ENCODE measurements at regions not wholly inside any gene's neighbourhood (a gene's known extent, or its start where the extent isn't known, plus 50 kb on each side); places are given as distances from the start of the nearest gene placed in this dataset.
A peak's percentile ranks its signal among the peaks of the same experiment; 100 is the strongest.
"Not testable (repeated sequence)": the region's sequence is repeated elsewhere in the genome, so short reads cannot be mapped to it uniquely, and the experiment has no call there.

- no CpG with 5 or more reads among the region's 2 CpGs for WGBS (ENCODE audit: insufficient coverage, low coverage, low lambda C conversion rate, missing lambda C conversion rate)
- ATAC-seq (peak in 3 of 4 donors; percentile 20 to 77 (median 61)), DNase-seq (peak in 1 of 3 donors; percentile 37)
- TF ChIP-seq POLR2A (IDR thresholded peaks at IDR 0.05) (no peak), CTCF (IDR thresholded peaks at IDR 0.05) (no peak)
- Histone ChIP-seq H3K27ac (no peak overlapping the region), H3K27me3 (no peaks in the 10 kb centered on the region), H3K4me1 (peaks cover 0 to 4% (median 0%) of the 10 kb centered on the region in 4 donors), H3K4me3 (no peak overlapping the region), H3K36me3 (no peaks in the 10 kb centered on the region), H3K9me3 (no peaks in the 10 kb centered on the region)
- intact Hi-C loops (cut with DNase I), result no loop called here
Measured at GRCh38 chr5:91296674-91297143, 86.4 kb downstream of the ARRDC3 start.

GRCh38 chr5:91296102-91296501 is 87.0 kb downstream of the ARRDC3 start:
- DNase-seq; H3K4me3 ChIP-seq; H3K9me3 ChIP-seq; intact Hi-C loops (cut with DNase I); H3K36me3 ChIP-seq; ATAC-seq; H3K27me3 ChIP-seq; H3K27ac ChIP-seq; H3K4me1 ChIP-seq: not testable (repeated sequence)
- 92% methylated on average over 2 of the region's 9 CpGs for WGBS (ENCODE audit: insufficient coverage, low coverage, low lambda C conversion rate, missing lambda C conversion rate)

DNA sequence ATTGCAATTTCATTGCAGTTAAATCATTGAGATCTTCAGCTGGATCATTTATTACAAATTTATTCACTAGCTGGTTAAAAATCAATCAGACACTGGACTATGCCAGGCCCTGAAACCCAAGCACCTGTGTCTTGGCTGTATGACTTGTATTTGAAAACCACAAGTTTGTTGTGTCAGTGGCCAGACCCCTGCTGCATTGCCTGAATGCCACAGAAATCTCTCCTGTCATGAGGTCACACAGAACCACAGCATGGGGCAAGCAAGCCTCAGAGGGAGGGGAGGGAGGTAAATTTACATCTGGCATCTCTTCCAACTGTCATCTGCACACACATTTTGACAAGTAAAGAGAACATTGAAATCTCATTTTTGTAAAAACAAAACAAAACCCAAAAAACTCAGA is 90.0 kb downstream of the ARRDC3 start:
- Histone ChIP-seq H3K4me1 (no peaks in the 10 kb centered on the region), H3K9me3 (no peaks in the 10 kb centered on the region), H3K27ac (no peak overlapping the region), H3K27me3 (no peaks in the 10 kb centered on the region), H3K4me3 (no peak overlapping the region), H3K36me3 (no peaks in the 10 kb centered on the region)
- no peak for ATAC-seq
- DNase-seq, result no peak
- intact Hi-C loops (cut with DNase I), result no loop called here
- no peak for TF ChIP-seq POLR2A (IDR thresholded peaks at IDR 0.05)
- no peak for TF ChIP-seq CTCF (IDR thresholded peaks at IDR 0.05)

DNA sequence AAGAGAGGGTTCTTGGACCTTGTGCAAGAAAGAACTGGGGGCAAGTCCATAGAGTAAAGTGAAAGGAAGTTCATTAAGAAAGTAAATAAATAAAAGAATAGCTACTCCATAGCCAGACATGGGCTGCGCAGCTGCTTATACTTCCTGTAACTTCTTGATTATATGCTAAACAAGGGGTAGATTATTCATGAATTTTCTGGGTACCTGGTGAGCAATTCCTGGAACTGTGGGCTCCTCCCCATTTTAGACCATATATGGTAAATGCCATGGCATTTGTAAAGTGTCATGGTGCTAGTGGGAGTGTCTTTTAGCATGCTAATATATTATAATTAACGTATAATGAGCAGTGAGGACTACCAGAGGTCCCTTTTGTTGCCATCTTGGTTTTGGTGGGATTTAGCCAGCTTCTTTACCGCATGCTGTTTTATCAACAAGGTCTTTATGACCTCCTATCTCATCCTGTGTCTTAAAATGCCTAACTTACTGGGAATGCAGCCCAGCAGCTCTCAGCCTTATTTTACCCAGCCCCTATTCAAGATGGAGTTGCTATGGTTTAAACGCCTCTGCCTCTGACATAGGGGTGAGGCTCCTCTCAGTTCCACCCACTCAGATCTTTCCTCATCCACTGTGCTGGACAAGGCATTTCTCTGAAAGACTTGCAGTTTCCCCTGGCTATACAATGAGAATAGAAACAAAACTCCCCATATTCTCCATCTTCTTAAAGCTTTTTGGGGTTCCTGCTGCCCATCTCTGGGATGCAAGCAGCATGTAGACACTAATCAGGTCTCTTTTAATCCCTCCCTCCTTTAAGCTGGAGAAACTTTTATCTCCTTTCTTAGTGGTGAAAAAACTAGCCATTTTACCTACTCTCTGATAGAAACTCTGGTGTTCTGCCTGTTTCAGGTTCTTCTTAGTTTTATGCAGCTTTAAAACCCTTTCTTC is 91.2 kb downstream of the ARRDC3 start:
- DNase-seq, result no peak
- Histone ChIP-seq H3K27ac (no peak overlapping the region), H3K27me3 (no peaks in the 10 kb centered on the region), H3K9me3 (no peaks in the 10 kb centered on the region), H3K4me1 (no peaks in the 10 kb centered on the region), H3K4me3 (no peak overlapping the region), H3K36me3 (no peaks in the 10 kb centered on the region)
- no peak for ATAC-seq
- TF ChIP-seq CTCF (IDR thresholded peaks at IDR 0.05) (no peak), POLR2A (IDR thresholded peaks at IDR 0.05) (no peak)
- intact Hi-C loops (cut with DNase I), result no loop called here
- 47% methylated on average over 3 of the region's 4 CpGs for WGBS (ENCODE audit: insufficient coverage, low coverage, low lambda C conversion rate, missing lambda C conversion rate)

DNA sequence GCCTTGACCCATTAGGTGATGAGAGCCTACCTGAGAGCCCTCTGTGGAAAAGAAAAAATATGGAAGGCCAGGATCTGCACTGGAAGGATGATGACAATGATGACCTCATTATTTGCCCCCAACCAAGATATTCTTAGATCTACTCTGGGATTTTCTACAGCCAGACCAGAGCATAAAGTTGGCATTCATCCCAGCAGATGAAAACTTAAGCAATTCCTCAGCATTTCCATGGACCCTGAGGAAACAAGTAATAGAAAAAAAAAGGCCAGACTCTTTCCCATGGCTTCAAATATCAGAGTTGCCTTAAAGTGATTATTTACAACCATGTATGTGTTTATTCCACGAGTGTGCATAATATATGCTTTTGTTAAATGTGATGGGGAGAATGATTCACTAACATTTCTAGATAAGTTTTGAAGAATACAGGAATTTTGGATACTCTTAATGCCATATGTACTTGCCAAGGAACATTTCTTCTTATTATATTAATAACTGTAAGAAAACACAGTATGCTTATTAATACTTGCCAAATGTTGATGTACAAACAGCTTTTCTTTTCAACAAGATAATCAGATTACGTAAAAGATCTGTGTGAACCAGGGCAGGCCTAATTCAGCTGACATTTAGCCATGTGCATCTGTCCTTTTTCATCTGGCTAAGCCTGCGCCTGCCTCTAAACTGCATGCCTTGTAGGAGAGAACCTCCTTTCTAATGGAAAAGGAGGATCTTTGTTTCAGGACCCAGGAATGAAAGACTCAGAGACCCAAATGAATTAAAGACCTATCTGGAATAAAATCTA is 94.8 kb downstream of the ARRDC3 start:
- ATAC-seq (no peak), DNase-seq (no peak)
- H3K27me3 ChIP-seq, result no peaks in the 10 kb centered on the region
- TF ChIP-seq POLR2A (IDR thresholded peaks at IDR 0.05) (no peak), CTCF (IDR thresholded peaks at IDR 0.05) (no peak)
- no peaks in the 10 kb centered on the region for H3K36me3 ChIP-seq
- no peak overlapping the region for H3K27ac ChIP-seq
- intact Hi-C loops (cut with DNase I), result no loop called here
- 54% methylated on average over 3 of the region's 3 CpGs for WGBS (ENCODE audit: insufficient coverage, low coverage, low lambda C conversion rate, missing lambda C conversion rate)
- no peak overlapping the region for H3K4me3 ChIP-seq
- no peaks in the 10 kb centered on the region for H3K9me3 ChIP-seq
- H3K4me1 ChIP-seq, result no peaks in the 10 kb centered on the region

DNA sequence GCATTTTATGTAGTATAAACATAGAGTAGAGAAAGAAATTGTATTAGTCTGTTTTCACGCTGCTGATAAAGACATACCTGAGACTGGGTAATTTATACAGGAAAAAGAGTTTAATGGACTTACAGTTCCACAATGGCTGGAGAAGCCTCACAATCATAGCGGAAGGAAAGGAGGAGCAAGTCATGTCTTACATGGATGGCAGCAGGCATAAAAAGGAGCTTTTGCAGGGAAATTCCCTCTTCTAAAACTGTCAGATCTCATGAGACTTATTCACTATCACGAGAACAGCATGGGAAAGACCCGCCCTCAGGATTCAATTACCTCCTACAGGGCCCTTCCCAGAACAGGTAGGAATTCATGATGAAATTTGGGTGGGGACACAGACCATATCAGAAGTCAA is 98.1 kb downstream of the ARRDC3 start:
- H3K4me3 ChIP-seq; H3K36me3 ChIP-seq; H3K9me3 ChIP-seq; H3K27ac ChIP-seq; DNase-seq; ATAC-seq; intact Hi-C loops (cut with DNase I); H3K27me3 ChIP-seq; H3K4me1 ChIP-seq: not testable (repeated sequence)
- 91% methylated on average over 4 of the region's 4 CpGs for WGBS (ENCODE audit: insufficient coverage, low coverage, low lambda C conversion rate, missing lambda C conversion rate)
